Ovary (tissue), 3 donors: ENCODE measurements at regions not wholly inside any gene's neighbourhood (a gene's known extent, or its start where the extent isn't known, plus 50 kb on each side); places are given as distances from the start of the nearest gene placed in this dataset.

Source experiments
- CTCF ChIP-seq, 3 donors: fragments of 450-650 bp in 2 of 3; fragments of 200-600 bp in 1 of 3; IDR thresholded peaks; one replicate each; pipeline versions ENCODE4 v1.5.1 to v1.8.0; 2016 to 2022; ENCODE audit warnings: antibody characterized with exemption in 3 of 3, mild to moderate bottlenecking in 1 of 3
- EP300 ChIP-seq: sonication (generic); formaldehyde crosslinking; IDR thresholded peaks from one replicate; pipeline ENCODE4 v1.6.1; 2017; ENCODE audit warnings: antibody characterized with exemption
- donor health status: DM: no; HTN: no; CAD: no.

DNA sequence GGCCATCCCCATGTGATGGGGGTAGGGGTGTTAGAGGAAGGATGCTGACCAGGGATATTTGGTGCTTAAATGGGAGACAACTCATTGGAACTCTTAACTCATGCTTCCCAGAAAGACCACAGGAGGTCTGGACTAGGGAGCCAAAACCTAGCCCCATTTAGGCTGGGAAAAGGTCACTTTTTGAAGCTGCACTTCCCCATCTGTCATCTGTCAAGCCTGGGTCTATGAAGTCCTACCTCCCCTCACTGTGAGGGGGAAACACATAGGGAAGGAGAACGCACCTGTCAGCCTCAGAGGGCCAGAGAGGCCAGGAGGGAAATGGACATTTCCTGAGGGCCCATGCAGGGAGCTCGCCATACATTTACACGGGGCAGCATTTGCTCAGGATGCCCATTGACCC is 321.0 kb downstream of the BCL11B start:
- no peak for TF ChIP-seq CTCF (IDR thresholded peaks at IDR 0.05)
- no peak for TF ChIP-seq EP300
